SHP77 treated with DMSO at 0.1 percent for 48 hours (cell line): ENCODE measurements at regions not wholly inside any gene's neighbourhood (a gene's known extent, or its start where the extent isn't known, plus 50 kb on each side); places are given as distances from the start of the nearest gene placed in this dataset.
"Not testable (repeated sequence)": the region's sequence is repeated elsewhere in the genome, so short reads cannot be mapped to it uniquely, and the experiment has no call there.

ENCODE experiments used
- DNase-seq: peaks from one replicate; lab custom pipeline; 2025; lab: John Stamatoyannopoulos, UW

- no peak for DNase-seq
These were observed 704.0 kb upstream of the IGFBP3 start for GRCh38 chr7:46625032-46625431.

DNA sequence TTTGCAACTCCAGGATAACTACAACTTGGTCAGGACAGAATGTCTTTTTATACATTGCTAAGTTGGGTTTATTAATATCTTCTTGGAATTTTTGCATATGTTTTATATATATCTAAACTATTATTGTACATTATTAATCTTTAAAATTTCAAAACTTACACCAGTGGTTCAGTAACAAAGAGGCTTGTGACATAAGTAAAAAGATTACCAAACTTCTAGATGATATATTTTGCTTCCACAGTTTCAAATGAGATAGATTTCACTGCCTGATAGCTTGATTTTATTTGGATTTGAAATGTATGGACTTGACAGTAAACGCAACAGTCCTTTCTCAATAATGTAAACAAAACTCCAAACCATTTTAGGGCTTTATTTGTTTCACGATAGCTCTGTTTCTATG is 701.2 kb upstream of the IGFBP3 start:
- no peak for DNase-seq

DNA sequence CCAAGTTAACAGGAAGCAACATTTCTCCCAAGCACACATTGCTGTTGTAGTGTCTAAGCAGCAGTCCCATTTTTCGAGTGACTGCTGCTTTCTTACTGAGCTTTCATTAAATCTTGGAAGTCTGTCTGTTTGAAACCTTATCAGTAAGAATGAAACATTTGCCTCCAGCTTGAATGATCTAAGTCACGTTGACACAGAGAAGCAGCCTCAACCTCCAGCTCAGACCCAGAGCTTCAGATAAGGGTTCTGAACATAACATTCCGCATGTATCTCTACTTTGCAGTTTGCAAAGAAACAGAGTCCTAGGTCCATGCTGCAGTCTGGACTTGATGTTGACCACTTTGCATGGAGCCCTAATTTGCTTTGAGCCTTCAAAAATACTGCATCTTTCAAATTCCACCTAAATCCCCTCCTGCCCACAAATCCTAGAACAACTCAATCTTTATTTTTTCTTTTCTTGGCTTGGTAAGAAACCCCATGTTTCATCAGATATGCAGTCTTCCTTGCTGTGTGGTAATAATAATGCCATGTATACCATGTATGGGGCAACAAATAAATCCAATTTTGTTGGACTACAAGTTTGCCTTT is 698.7 kb upstream of the IGFBP3 start:
- no peak for DNase-seq

DNA sequence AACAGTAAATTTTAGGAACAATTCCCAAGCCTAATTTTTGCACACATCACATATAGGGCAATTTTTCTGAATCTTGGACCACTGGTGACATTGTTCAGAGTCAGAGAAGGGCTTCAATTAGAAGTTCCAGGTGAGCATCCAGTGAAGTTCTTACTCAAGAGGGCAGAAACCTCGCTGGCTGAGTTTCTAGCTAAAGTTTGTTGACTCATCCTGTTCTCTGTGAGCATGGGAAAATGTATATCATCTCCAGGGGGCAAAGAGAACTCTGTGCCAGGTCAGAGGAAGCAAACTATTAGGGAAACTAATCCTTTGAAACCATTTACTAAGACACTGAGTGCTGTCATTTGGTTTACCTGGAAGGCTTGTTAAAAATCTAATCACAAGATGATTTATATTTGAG is 695.6 kb upstream of the IGFBP3 start:
- DNase-seq = no peak

- DNase-seq = no peak
These were observed 692.5 kb upstream of the IGFBP3 start for GRCh38 chr7:46613551-46613950.

DNA sequence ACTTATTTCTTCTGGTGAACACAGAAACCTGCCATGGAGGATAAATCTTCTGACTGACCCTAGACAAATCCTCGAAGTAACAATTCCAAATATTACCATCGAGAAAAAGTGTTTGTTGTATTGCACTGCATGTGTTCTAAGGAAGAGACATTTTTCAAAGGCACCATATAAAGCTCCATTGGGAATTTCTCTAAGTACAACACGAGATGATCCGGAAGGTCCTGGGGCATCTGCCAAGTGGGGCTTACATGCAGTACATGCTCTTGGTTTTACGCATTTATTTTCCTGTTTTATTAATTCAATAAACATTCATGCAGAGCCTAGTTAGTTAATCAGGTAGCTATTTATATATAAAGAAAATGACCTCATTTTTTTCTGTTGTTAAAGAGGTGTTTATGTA is 692.0 kb upstream of the IGFBP3 start:
- no peak for DNase-seq

DNA sequence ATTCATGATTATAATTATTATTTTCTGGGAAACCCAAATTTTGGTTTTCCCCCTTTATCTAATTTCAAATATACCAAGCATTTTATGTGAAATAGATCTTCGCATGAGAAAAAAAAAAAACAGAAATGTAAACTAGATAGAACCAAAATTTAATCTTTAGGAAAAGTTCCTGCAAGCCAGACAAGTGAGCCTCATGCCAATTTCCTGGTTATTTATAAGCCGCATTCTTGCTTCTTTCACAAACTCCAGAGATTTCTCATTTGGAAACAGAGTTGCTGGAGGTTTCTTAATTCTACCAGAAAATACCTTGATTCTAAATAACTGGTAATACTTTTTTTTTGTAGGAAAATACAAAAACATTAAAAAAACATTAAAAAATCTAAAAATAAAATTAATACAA is 690.4 kb upstream of the IGFBP3 start:
- DNase-seq = no peak

DNA sequence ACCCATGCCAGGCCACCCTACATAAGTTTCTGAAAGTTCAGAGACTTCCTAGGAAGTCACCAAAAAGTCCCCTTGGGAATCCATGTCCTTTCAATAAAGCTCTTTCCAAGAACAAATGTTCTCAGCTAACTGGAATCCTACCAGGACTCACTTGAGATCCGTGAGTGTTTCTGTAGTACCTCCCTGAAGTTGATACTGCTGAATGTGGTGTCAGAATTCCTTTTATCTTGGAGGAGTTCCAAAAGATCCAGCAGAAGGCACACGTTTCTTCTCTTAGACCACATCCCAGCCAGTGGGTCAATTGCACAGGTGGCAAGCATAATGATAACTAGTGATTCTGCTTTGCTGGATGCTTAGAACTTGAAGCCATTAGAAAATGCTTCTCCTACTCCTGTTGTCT is 689.7 kb upstream of the IGFBP3 start:
- no peak for DNase-seq

DNA sequence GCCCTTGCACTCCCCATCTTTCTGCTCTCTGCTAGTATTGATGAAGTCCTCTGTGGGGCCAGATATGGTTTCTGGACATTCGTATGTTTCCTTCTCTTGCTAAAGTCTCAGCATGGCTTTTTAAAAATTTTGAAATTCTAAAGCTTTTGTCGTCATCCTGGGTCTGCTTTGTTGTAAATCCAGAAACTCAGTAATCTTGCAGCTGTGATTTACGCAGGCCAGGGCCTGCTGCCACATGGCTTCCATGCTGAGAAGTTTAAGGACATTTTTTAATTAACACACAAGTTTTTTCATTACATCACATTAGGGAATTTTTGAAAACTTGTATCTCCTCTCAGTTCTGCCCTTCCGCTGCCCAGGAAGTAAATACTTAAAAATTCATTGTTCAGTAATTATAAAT is 686.1 kb upstream of the IGFBP3 start:
- DNase-seq = no peak

DNA sequence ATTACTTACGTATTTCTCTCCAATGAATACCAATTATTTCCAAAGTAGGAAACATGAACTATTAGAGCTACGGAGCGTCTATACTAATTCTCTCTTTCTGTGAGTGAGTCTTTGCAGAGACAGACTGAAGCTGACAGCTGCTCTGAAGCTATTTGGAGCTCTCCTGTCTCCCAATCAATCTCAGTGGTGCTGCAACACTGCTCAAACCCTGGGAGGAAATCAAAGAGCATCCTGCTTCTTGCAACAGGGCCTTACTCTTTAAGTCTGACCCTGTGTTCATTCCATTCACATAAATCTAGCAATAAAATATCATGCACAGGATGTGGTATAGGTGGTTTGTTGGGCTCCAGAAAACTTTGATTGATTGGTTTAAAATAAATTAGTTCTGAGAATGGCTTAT is 685.7 kb upstream of the IGFBP3 start:
- DNase-seq = no peak

DNA sequence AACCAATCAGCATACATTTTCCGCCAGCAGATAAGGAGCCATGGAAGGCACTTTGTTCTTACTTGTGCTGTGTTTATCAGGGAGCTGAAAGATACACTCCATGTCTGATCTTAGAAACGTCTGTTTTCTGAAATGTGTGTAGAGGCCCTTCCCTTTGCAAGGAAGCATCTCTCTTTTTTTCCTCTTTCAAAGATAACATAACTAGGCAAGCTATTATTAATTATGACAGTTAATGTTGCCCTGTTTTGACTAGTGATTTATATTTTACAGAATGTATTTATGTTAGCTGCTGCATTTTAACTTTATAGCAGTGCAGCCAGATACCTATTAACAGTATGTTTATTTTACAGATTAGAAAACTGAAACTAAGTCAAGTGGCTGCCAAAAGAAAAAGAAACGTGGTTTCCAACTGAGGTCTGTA is 683.2 kb upstream of the IGFBP3 start:
- no peak for DNase-seq

DNA sequence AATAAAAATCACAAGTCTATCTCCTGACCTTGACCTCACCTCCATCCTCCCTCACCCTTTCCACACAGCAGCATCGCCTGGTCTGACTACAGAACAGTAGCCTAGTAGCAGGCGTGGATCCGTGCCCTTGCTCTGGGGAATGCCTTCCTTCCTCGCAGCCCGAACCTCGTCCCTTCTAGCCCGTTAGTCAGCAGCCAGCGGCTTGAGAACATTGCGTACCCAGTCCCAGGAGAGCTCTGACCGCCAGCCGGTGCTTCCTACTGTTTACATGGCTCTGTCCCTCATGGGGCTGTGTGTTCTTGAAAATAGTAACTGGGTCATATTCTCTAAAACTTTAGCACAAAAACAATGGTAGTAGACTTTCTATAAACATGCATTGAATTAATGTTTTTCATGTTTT is 682.7 kb upstream of the IGFBP3 start:
- no peak for DNase-seq

- DNase-seq = no peak
These were observed 682.3 kb upstream of the IGFBP3 start for GRCh38 chr7:46603296-46603752.

DNA sequence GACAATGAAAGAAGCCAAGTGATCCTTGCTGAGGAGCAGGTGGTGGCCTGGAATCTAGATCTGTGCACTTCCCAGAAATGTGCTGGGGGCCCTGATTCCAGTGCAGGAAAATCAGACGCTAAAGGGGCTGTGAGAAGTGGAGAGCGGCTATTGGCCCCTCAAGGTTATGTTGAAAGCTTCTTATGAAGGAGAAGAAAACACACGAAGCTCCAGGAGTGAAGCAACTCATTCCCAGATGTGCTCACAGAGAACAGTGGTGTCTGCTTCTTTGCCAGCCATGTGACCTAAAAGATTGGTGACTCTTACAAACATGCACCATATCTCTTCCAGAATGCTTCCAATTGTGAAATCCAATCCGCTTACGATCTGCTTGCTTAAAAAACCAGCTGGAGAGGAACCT is 679.3 kb upstream of the IGFBP3 start:
- no peak for DNase-seq

GRCh38 chr7:46594831-46595230 is 673.8 kb upstream of the IGFBP3 start:
- DNase-seq = not testable (repeated sequence)

DNA sequence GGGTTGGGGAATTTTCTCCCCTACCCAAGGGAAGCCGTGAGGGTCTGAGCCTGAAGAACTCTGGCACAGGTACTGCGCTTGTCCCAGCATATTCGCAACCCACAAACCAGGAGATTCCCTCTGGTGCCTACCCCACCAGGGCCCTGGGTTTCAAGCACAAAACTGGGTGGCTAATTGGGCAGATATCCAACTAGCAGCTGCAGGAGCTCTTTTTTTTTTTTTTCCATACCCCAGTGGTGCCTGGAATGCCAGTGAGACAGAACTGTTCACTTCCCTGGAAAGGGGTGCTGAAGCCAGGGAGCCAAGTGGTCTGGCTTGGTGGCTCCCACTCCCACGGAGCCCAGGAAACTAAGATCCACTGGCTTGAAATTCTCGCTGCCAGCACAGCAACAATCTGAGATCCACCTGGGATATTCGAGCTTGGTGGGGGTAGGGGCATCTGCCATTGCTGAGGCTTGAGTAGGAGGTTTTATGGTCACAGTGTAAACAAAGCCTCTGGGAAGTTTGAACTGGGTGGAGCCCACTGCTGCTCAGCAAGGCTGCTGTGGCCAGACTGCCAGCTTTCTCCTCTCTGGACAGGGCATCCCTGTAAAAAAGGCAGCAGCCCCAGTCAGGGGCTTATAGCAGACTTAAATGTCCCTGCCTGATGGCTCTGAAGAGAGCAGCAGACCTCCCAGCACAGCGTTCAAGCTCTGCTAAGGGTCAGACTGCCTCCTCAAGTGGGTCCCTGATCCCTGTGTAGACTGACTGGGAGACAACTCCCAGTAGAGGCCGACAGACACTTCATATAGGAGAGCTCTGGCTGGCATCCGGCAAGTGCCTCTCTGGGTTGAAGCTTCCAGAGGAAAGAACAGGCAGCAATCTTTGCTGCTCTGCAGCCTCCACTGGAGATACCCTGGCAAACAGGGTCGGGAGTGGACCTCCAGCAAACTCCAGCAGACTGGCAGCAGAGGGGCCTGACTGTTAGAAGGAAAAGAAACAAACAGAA is 670.1 kb upstream of the IGFBP3 start:
- DNase-seq = peak; percentile 70

- DNase-seq = no peak
These were observed 668.2 kb upstream of the IGFBP3 start for GRCh38 chr7:46589286-46589685.

DNA sequence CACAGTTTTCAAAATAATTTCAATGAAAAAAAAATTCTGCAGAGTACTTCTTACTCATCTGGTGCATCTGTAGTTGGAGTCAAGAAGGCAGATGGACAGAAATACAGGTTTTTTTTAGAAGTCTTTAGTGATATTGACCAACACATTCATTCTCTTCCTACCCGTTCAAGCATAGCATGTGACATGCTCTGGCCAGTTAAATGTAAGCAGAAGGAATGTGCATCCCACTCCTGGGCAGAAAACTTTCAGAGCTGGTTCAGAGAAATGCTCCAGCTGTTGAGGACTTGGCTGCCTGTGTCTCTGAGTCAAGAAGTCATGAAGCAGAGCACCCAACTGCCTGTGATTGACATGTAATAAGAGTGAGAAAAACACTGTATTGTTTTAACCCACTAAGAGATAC is 665.3 kb upstream of the IGFBP3 start:
- no peak for DNase-seq

DNA sequence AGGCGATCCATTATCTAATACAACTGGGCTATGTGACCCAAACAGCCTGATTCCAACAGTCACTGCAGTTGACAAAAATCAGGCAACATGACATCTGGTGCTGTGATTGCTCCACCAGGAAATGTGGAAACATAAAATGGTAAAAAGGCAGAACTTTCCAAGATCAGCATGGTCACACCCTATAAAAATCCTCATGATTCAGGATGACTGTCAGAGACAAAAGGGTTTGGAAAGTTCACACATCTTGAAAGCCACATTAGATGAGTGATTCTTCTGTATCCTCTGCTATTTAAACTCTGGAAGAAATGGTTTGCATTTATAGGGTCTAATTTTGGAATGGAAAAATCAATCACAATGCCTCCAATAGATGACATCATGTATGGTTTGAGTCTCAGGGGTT is 662.6 kb upstream of the IGFBP3 start:
- no peak for DNase-seq

DNA sequence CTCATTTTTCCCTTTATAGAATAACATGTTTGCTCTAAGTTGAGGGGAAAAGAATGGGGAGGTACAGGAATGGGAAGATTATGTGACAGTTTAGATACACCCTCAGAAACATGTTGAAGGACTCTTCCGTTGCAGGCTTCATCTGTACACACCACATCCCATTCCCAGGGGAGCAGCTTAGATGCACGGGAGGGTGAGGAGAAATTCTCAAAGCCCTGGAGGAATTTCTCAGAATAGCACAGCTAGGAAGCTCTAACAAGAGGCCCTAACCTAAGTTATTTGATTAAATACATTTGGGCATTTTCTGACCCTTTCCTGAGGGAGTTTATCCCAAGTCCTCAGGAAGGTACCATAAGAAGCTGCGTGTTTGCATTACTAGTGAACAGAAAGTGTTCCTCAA is 660.2 kb upstream of the IGFBP3 start:
- DNase-seq = no peak

- no peak for DNase-seq
These were observed 659.7 kb upstream of the IGFBP3 start for GRCh38 chr7:46580766-46581165.

GRCh38 chr7:46577394-46577793 is 656.3 kb upstream of the IGFBP3 start:
- DNase-seq = no peak

DNA sequence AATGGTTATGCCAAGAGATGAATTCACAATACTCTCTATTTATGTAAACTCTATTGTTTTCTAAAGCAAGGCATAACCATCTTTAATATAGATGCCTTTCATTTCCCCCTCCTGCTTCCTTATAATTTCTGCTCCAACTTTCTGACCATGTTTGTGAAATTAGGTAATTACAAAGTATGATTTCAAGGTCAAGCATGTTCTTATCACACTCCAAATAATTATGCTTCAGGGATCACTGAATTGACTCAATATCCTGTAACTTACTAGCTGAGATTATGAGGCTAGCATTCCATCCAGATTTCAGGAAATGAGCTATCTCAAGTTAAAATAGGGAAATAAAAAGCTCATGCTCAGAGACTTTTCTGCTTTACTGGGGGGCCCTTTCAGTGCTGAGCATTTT is 655.9 kb upstream of the IGFBP3 start:
- DNase-seq = no peak

GRCh38 chr7:46572691-46573090 is 651.6 kb upstream of the IGFBP3 start:
- no peak for DNase-seq
